ENCODE measurements at regions not wholly inside any gene's neighbourhood (a gene's known extent, or its start where the extent isn't known, plus 50 kb on each side); places are given as distances from the start of the nearest gene placed in this dataset.

DNA sequence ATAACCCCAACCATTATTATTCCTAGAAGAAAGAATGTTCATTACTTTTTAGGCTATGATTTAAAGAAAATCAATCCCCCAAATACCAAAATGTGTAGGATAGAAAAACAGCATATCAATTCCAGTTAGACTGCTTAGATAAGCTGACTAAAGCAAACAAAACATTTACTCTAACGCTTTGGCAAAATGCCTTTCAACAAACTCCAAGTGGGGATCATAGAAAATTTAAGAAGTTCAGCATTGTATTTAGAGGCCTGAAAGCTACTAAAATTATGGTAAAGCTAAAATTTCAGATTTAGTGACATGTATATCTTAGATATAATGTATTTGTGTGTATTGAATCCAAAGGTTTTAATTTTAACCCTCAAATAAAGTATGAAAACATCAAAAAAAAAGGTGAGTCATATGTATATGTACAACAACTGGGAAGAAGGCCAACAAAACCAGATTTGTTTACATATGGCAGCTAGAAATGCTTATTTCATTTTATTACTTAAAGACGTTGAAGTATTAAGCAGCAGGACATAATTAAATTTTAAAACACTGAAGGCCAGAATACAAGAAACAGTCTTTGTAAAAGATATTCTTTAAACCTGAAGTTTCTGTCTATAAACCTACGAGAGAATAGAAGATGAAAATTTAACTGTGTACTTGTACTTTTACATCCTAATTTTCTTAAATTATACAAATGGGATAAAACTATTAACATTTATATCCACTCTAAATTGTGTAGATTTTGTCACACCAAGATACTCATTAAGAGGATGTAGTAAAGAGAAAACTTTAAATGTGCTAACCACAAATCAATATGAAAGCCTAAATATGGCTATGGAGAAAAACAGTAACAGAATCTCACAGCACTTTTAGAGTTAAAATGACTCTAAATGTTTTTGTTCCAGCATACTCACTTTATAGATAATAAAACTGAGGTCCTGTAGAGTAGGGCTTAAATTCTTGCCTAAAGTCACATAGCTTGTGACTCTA lies 71.4 kb downstream of the SLC41A2 start:
- TF ChIP-seq, protein P1, sequence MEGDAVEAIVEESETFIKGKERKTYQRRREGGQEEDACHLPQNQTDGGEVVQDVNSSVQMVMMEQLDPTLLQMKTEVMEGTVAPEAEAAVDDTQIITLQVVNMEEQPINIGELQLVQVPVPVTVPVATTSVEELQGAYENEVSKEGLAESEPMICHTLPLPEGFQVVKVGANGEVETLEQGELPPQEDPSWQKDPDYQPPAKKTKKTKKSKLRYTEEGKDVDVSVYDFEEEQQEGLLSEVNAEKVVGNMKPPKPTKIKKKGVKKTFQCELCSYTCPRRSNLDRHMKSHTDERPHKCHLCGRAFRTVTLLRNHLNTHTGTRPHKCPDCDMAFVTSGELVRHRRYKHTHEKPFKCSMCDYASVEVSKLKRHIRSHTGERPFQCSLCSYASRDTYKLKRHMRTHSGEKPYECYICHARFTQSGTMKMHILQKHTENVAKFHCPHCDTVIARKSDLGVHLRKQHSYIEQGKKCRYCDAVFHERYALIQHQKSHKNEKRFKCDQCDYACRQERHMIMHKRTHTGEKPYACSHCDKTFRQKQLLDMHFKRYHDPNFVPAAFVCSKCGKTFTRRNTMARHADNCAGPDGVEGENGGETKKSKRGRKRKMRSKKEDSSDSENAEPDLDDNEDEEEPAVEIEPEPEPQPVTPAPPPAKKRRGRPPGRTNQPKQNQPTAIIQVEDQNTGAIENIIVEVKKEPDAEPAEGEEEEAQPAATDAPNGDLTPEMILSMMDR (IDR thresholded peaks at IDR 0.05), result no peak
- TF ChIP-seq POLR2AphosphoS5 (IDR thresholded peaks at IDR 0.05) (no peak), POLR2A (IDR thresholded peaks at IDR 0.05) (no peak)

Data from upper lobe of left lung (tissue), 4 donors.